HG03095 (cell line): ENCODE measurements at regions not wholly inside any gene's neighbourhood (a gene's known extent, or its start where the extent isn't known, plus 50 kb on each side); places are given as distances from the start of the nearest gene placed in this dataset.
"Not testable (repeated sequence)": the region's sequence is repeated elsewhere in the genome, so short reads cannot be mapped to it uniquely, and the experiment has no call there.

Experiments used
- ATAC-seq: cut with Tn5 transposase; IDR thresholded peaks from one replicate; pipeline ENCODE4 v1.9.1; 2021; ENCODE audit warnings: moderate library complexity; ENCODE audit not compliant: unreplicated experiment

DNA sequence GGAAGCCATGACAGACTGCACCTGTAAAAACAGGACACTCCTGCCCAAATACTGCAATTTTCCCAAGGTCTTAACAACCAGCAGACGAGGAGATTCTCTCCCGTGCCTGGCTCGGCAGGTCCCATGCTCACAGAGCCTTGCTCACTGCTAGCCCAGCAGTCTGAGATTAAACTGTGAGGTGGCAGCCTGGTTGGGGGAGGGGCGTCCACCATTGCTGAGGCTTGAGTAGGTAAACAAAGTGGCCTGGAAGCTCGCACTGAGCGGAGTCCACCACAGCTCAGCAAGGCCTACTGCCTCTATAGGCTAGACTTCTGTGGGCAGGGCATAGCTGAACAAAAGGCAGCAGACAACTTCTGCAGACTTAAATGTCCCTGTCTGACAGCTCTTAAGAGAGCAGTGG lies 80.3 kb downstream of the ANXA5 start:
- not testable (repeated sequence) for ATAC-seq

DNA sequence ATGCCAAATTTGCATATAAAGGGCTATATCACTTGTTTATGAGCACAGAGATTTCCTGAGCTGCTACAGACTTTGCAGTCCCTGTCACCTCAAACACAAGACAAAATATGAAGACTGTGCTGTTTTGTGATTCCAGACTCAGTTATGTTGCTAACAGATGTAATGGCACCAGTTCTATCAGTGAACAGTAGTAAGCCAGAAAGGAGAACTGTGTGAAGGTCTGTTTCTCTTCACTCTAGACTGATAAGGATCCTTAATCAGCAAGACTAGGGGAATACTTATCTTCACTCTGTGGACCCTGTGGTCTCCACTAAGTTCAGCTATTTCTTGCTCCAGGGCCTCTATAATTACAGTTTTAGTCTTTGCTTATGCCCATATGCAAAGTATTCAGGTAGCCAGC lies 82.7 kb downstream of the ANXA5 start:
- ATAC-seq, result no peak

DNA sequence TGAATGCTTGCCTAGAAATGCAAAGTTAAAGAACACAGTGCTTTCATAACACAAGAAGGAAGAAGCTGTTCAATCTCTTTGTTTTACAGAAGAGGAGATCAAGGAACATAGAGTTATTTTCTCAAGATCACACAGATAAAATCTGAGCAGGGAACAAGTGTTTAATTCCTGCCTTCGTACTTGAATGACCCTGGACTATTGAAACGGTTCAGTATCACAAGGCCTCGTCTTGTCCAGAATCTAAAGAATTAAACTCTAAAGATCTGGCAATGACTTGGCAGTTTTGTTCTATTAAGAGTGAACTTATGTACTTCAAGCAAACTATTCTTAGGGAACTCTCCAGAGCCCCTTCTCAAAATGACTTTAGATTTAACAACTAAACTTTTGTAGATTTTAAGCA lies 97.7 kb downstream of the ANXA5 start:
- ATAC-seq, result no peak

DNA sequence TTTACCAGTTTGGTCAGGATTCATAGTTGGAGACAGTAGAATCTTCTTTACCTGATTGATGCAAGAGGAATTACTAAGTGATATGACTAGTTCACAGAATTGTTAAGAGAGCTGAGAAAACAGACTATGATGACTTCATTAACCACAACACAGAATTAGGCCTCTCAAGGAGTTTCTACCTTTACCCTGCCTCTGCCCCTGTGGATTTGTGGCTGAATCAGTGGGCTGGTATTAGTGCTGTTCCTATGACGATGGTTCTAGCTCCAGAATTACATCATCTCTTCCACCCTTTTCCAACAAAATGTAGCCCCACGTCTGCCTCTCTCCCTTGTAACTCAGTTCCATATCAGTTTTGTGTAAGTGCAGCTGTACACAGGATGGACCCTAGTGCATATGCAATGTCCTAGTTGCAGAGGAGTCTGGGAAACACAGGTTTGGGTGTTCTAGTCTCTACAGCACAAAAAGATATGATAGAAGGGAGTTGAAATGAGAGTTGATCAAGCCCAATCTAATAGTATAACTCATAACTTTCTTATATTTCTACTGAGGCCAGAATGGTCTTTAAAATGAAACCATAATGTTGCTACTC lies 99.3 kb downstream of the ANXA5 start:
- peak; percentile 67 for ATAC-seq

DNA sequence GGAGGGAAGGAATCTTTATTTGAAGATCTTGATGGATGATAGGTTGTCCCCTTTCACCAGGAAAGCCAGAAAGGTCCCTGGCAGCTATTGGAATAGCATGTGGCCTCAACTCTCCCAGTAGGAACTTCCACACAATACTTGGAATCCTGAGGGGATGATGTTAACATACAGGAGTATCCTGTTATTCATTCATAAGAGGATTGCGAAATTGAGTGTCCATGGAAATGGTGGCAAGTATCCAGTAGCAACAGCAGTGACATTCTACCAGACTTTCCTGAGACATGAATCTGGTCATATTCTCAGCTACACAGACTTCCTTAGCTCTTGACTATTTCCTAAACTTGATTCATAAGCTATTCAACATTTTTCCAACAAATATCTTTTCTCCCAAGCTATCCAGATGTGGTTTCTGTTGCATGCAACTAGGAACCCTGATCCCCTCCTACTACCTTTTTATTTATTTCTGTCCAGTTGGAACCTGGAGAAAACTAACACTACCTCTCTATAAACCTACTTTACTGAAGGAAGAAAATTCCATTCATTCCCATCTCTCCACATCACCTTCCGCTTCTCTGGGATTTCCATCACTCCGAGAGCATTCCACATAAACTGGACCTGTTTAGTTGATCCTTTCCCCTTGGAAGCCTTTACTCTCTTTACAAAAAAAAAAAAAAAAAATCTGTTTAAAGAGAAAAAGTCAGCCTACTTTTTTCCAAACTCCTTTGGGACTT lies 101.8 kb downstream of the ANXA5 start:
- ATAC-seq, result no peak

DNA sequence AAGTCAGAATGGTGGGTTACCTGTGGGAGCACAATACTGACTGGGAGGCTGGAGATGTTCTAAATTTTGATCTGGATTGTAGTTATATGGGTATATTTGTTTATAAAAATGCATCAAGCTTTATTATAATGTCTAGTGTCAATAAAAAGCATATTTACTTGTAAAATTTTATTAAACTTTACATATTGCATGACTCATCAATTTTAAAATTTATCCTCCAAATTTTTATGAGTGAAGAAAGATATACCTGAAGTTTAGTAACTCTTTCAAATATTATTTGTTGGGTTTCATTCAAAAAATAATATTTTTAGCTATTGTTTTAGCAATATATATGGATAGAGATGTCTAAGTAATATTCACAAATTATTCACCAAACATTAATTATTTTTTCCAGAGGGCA lies 103.0 kb downstream of the ANXA5 start:
- ATAC-seq, result no peak

DNA sequence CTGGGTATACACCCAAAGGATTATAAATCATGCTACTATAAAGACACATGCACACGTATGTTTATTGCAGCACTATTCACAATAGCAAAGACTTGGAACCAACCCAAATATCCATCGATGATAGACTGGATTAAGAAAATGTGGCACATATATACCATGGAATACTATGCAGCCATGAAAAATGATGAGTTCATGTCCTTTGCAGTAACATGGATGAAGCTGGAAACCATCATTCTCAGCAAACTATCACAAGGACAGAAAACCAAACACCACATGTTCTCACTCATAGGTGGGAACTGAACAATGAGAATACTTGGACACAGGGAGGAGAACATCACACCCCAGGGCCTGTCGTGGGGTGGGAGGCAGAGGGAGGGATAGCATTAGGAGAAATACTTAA lies 104.5 kb downstream of the ANXA5 start:
- not testable (repeated sequence) for ATAC-seq

DNA sequence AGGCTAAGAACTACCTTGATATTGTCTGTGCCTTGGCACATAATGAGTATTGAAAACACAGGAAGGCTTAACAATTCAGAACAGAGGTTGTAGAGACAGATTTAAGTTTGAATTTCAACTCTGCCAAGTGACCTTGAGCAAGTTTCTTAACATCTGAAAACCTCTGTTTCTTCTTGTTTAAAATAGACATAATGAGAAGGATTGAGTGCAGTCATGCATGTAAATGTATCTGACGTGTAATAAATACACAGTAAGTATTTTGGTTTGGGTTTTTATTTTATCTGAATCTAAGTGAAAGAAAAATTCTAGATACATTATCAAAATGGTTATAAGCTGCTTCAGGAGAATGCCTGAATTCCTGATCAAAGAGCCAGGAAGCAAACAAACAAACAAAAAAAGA lies 111.9 kb downstream of the ANXA5 start:
- ATAC-seq, result no peak

DNA sequence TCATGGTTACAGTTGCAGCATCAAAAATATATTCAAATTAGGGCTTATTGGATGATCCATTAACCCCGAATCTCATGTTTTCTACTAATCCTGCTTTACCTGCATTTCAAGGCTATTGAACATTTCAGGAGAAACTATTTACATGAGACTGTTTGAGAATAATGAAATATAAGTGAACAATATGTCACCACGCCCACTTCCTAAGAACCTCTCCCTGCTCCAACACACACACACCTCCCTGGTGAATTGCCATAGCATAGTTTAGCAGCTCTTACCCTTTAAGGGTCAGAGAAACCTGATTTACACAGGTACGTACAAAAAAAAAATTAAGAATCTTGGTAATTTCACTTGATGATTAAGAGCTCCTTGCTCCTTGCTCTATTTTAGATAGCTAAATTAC lies 113.4 kb downstream of the ANXA5 start:
- ATAC-seq, result no peak

DNA sequence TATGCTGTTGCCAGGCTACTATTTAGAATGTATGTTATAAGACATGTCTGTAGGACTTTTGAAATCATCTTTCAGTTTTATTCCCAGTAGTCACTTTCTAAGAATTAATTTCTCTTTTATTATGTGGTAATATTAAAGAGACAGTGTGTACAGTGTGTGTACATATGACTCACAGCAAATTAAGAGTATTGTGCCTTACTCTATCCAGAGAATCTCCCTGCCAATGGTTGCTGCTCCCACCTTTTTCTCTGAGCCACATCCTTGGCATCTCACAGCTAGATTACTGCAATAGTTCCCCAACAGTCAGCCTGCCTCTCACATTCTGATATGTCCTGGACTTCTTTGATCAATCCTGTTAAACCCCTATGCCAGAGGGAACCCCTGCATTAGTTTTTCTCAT lies 114.5 kb downstream of the ANXA5 start:
- no peak for ATAC-seq

DNA sequence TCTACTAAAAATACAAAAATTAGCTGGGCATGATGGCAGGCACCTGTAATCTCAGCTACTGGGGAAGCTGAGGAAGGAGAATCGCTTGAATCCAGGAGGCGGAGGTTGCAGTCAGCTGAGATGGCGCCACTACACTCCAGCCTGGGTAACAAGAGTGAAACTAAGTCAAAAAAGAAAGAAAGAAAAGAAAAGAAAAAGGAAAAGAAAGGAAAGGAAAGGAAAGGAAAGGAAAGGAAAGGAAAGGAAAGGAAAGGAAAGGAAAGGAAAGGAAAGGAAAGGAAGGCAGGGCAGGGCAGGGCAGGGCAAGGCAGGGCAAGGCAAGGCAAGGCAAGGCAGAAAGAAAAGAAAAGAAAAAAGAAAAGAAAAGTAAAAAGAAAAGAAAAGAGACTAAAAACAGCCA lies 121.4 kb downstream of the ANXA5 start:
- ATAC-seq, result not testable (repeated sequence)

DNA sequence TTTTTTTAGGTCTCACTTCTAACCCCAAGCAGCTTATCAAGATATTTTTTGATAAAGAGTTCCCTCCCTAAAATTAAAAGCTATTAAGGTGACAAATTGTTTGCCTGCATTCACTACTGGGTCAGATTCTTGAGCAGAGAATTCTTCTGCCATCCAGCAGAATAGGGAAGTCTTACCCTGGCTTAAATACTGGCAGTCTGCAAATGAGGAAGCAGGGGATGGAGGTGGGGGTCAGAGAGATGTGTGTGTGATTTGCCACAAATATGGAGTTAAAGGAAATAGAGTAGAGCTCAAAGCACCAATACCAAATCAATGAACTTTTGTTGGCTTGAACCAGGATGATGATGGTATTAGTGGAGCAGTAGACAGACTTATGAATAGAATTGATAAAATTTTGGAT lies 122.2 kb downstream of the ANXA5 start:
- no peak for ATAC-seq

DNA sequence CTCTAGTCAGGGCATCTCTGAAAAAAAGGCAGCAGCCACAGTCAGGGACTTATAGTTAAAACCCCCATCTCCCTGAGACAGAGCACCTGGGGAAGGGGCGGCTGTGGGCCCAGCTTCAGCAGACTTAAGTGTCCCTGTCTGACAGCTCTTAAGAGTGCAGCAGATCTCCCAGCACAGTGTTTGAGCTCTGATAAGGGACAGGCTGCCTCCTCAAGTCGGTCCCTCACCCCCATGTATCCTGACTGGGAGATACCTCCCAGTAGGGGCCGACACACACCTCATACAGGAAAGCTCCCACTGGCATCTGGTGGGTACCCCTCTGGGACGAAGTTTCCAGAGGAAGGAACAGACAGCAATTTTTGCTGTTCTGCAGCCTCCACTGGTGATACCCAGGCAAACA lies 129.0 kb downstream of the ANXA5 start:
- no peak for ATAC-seq

DNA sequence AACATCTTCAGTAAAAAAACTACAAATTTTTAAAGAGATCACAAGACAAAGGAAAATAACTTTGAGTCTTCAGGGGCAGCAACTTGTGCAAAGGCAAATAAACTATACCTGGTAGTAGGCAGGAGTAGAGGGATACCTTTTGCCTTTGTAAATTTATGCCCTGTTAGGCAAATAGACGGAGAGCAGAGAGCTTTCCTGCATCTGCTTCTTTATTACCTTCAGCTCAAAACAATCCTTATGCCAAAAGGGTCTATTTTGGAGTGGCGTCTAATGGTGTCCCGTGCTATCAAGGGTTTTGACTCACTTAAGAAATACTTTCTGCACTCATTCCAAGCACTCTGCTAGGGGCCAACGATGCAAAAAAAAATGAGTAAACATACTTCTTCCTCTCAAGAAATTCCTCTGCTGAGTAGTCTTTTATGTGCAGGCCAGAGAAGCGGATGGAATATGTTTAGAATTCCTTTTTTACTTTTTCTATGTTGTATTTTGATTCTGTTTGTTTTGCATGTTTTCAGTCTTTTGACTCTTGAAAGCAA lies 131.9 kb downstream of the ANXA5 start:
- no peak for ATAC-seq

DNA sequence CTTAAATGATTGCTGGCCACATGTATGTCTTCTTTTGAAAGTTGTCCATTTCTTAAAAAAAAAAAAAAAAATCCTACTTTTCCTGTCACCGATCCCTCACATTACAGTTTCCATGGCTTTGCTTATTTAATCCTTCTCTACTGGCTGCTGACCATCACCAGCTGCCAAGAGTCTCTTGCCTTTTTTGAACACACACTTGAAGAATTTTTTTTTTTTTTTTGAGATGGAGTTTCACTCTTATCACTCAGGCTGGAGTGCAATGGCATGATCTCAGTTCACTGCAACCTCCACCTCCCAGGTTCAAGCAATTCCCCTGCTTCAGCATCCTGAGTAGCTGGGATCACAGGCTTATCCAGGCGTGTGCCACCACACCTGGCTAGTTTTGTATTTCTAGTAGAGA lies 134.0 kb downstream of the ANXA5 start:
- ATAC-seq, result no peak

DNA sequence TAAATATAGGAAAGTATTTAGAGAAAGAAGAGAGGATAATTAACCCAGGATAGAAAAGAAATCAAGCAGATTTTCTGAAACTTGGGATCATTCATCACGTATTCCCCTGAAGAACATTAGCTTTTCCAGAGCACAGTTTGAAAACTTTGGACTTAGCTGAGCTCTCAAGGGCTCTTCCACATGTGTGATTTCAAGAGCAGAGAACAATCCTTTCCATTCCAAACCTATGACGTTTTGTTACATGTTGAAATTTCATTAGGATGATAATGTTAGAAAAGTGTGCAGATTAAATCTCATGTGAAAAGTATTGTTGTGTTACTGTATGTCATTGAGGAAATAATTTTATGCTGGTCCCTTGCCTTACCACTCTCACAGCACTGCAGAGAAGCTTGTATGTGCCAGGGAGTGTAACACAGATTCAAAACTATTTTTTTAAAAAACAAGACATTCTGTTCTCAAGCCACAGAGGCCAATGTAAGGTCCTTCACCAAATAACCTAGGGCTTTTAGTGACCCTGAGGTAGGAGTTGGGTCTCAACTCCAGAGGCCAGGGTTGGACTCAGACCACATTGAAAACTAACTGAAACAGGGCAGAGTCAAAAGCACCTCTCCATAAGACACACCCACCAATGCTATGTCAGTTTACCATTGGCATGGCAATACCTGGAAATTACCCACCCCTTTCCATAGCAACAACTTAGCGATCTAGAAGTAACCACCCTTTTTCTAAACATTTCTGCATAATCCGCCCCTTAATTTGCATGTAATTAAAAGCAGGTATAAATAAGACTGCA lies 141.3 kb downstream of the ANXA5 start:
- no peak for ATAC-seq

DNA sequence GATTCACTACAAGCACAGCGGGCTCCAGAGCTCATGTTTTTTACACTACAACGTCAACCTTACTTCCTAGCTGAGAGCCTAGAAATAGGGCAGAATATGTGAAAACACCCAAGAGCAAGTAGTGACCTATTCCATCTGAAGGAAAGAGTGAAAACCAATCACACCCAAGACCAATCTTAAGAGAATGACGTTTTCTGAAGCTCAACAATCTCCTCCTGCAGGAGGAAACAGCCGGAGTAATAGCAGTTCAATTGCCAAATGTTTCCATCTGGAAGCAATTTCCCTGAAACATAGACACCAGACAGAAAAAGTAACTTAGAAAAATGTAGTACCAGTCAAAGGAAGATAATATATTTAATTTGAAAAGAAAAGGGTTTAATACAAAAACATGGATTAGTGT lies 142.4 kb downstream of the ANXA5 start:
- ATAC-seq, result no peak

DNA sequence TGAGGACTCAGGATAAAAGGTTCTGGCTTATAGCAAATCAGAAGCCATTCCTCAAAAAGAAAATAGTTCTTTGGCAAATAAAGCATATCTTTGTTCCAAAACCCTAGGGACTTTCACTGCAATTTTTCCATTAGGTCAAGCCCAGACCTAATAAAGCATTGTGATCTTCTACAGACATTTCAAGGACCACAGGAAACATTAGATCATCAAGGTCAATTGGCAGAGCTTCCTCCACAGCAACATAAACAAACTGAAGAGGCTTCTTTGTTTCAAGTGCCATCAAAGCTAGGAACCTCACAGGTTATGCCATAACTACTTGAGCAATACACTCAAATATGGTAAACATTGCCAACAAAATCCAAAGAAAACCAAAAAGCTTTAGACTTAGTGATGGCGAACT lies 144.9 kb downstream of the ANXA5 start:
- ATAC-seq, result no peak

DNA sequence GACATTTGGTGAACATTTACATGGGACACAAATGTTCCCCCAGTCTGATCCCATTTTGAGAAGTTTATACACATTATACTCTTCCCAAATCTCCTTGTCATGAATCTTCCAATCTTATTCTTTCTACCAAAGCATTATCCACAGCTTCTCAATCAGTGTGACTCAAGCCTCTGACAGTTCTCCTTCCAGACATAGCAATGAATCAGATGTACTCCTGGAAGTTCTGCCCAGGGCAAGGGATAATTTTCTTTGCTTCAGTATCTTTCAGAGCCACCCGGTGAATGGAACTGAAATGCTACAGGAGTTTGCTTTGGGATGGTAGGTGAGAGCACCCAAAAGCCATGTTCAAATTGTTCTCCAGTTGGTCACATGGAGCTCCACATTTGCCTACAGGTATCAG lies 145.5 kb downstream of the ANXA5 start:
- no peak for ATAC-seq

DNA sequence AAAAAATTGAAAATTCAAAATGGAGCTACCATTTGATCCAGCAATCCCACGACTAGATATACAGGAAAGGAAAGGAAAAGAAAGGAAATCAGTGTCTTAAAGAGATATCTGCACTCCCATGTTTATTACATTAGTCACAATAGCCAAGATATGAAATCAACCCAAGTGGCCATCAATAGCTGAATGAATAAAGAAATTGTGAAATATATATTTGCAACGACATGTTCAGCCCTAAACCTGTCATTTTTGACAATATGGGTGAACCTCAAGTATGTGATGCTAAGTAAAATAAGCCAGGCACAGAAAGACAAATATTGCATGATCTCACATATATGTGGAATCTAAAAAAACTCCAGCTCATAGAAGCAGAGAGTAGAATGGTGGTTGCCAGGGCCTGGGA lies 155.1 kb downstream of the ANXA5 start:
- ATAC-seq, result no peak

DNA sequence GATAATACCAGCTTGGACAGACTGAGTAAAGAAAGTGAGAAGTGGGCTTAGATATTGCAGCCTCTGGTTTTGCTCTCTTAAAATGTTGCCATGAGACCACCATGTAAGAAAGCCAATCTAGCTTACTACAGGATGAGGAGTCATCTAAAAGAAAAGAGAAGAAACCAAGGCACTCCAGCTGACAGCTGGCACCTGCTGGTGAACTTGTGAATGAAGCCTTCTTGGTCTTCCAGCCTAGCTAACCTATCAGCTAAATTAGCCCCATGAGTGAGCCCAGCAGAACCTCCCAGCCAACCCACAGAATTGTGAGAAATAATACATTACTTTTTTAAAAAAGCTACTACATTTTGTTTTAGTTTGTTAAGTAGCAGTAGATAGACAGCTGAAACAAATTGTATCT lies 154.5 kb upstream of the QRFPR start:
- ATAC-seq, result no peak

DNA sequence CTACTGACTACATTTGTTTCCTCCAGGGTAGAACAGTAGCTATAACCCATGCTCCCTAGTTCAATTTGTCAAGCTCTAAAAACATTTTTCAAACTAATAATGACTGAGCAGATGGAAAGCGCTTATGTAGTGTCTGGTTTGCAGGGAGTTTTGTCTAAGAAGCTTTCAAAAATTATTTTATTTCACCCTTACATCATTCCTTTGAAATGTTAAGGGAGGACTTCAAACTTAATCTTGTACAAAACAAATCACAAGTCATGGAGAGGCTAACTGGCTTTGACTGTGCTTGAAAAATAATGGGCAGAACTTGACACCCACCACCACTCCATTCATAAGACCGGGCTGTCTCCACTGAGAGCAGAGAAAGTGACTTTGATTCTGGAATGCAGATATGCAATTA lies 153.4 kb upstream of the QRFPR start:
- no peak for ATAC-seq
